ENCODE measurements at regions not wholly inside any gene's neighbourhood (a gene's known extent, or its start where the extent isn't known, plus 50 kb on each side); places are given as distances from the start of the nearest gene placed in this dataset.

DNA sequence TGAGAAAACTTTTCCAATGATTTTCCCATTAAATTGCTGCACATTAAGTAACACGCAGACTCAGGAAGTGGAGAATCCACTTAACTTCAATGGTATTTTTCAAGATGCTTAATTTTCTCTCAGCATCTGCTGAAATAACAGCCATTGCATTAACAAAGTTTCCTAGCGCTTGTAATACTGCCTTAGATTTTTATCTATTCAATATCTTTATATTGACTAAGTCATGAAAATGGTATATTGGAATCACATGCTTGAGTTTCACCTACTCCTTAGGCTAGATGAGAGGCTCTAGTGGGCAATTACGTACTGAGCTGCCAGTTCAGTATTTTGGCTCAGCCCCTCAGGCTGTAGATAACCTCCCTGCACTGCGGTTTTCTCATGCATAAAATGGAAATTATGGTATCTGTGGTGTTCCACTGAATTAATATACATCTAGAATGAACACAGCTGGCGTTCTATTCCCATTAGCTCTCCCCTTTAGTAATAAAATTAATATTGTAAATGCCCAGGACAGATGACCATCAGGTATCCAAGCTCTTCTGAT lies 112.9 kb downstream of the MTX3 start:
- TF ChIP-seq, protein P1, sequence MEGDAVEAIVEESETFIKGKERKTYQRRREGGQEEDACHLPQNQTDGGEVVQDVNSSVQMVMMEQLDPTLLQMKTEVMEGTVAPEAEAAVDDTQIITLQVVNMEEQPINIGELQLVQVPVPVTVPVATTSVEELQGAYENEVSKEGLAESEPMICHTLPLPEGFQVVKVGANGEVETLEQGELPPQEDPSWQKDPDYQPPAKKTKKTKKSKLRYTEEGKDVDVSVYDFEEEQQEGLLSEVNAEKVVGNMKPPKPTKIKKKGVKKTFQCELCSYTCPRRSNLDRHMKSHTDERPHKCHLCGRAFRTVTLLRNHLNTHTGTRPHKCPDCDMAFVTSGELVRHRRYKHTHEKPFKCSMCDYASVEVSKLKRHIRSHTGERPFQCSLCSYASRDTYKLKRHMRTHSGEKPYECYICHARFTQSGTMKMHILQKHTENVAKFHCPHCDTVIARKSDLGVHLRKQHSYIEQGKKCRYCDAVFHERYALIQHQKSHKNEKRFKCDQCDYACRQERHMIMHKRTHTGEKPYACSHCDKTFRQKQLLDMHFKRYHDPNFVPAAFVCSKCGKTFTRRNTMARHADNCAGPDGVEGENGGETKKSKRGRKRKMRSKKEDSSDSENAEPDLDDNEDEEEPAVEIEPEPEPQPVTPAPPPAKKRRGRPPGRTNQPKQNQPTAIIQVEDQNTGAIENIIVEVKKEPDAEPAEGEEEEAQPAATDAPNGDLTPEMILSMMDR (IDR thresholded peaks at IDR 0.05) = no peak
- TF ChIP-seq POLR2A (IDR thresholded peaks at IDR 0.05) = no peak
